ENCODE measurements at regions not wholly inside any gene's neighbourhood (a gene's known extent, or its start where the extent isn't known, plus 50 kb on each side); places are given as distances from the start of the nearest gene placed in this dataset.

DNA sequence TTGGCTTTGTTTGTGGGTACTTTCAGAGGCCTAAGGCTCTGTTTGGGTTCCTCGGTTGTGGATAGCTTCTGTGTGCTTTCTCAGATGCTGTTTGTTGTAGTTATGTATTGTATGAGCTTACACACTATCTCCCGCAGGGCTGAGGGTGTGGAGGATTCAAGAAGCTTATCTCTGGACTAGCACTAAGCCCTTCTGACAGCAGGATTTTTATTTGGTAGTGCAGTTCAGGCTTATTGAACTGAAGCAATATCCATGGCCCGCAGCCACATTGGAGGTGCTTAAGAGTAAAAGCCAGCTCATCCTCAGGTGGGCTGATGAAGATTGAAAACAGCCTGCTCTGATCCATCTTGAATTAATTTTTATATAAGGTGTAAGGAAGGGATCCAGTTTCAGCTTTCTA lies 128.2 kb downstream of the RASGEF1B start:
- Histone ChIP-seq H3K9me3 (replicated peaks; ENCODE audit: insufficient read depth, low read length) (no peaks in the 10 kb centered on the region), H3K9ac (ENCODE audit: low read length) (no peak overlapping the region), H3K27me3 (replicated peaks; ENCODE audit: insufficient read depth, low read length) (no peaks in the 10 kb centered on the region), H4K20me1 (ENCODE audit: insufficient read depth, low read length) (no peaks in the 10 kb centered on the region), H3K9me2 (replicated peaks; ENCODE audit: insufficient read depth, low read length) (no peaks in the 10 kb centered on the region), H3K79me2 (ENCODE audit: low read length) (no peaks in the 10 kb centered on the region), H3K27ac (ENCODE audit: low read length) (no peak overlapping the region), H3K4me1 (ENCODE audit: low read length) (no peaks in the 10 kb centered on the region), H3K36me3 (replicated peaks; ENCODE audit: insufficient read depth, low read length) (no peaks in the 10 kb centered on the region), H3K4me2 (ENCODE audit: low read depth, low read length) (no peak overlapping the region), H2AFZ (ENCODE audit: low read length) (no peak overlapping the region), H3F3A (ENCODE audit: insufficient read depth, low read length) (no peaks in the 10 kb centered on the region), H3K4me3 (ENCODE audit: low read length) (no peak overlapping the region)
- no peak for DNase-seq
- no peak for TF ChIP-seq EZH2phosphoT487 (IDR thresholded peaks at IDR 0.05; ENCODE audit: low read length)
- TF ChIP-seq, protein P1, sequence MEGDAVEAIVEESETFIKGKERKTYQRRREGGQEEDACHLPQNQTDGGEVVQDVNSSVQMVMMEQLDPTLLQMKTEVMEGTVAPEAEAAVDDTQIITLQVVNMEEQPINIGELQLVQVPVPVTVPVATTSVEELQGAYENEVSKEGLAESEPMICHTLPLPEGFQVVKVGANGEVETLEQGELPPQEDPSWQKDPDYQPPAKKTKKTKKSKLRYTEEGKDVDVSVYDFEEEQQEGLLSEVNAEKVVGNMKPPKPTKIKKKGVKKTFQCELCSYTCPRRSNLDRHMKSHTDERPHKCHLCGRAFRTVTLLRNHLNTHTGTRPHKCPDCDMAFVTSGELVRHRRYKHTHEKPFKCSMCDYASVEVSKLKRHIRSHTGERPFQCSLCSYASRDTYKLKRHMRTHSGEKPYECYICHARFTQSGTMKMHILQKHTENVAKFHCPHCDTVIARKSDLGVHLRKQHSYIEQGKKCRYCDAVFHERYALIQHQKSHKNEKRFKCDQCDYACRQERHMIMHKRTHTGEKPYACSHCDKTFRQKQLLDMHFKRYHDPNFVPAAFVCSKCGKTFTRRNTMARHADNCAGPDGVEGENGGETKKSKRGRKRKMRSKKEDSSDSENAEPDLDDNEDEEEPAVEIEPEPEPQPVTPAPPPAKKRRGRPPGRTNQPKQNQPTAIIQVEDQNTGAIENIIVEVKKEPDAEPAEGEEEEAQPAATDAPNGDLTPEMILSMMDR (IDR thresholded peaks at IDR 0.05; ENCODE audit: low read length), result no peak

DNA sequence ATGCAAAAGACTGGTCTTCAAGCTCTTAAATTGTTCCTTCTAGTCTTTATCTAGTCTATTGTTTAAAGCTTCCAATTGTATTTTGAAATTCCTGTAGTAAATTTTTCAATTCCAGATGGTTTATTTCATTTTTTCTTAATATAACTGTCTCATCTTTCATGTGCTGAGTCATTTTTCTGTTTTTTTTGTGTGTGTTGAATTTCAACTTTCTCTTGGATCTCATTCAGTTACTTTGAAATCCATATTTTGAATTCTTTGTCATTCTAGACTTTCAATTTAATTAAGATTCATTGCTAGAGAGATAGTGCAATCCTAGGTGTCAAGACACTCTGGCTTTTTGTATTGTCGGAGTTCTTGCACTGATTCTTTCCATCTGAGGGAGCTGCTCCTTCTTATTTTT lies 128.0 kb upstream of the PRKG2 start:
- H3K27ac ChIP-seq (ENCODE audit: low read length), result no peak overlapping the region
- no peaks in the 10 kb centered on the region for H3K4me1 ChIP-seq (ENCODE audit: low read length)
- no peaks in the 10 kb centered on the region for H4K20me1 ChIP-seq (ENCODE audit: insufficient read depth, low read length)
- no peak overlapping the region for H3K9ac ChIP-seq (ENCODE audit: low read length)
- no peaks in the 10 kb centered on the region for H3K36me3 ChIP-seq (replicated peaks; ENCODE audit: insufficient read depth, low read length)
- no peaks in the 10 kb centered on the region for H3K9me2 ChIP-seq (replicated peaks; ENCODE audit: insufficient read depth, low read length)
- no peaks in the 10 kb centered on the region for H3K27me3 ChIP-seq (replicated peaks; ENCODE audit: insufficient read depth, low read length)
- no peak overlapping the region for H2AFZ ChIP-seq (ENCODE audit: low read length)
- no peak overlapping the region for H3K4me3 ChIP-seq (ENCODE audit: low read length)
- DNase-seq, result no peak
- TF ChIP-seq EZH2phosphoT487 (IDR thresholded peaks at IDR 0.05; ENCODE audit: low read length) (no peak), EZH2 (optimal IDR thresholded peaks at IDR 0.05; ENCODE audit: low read depth, low read length) (no peak)
- TF ChIP-seq, protein P1 (IDR thresholded peaks at IDR 0.05; ENCODE audit: low read length), result no peak
- no peaks in the 10 kb centered on the region for H3F3A ChIP-seq (ENCODE audit: insufficient read depth, low read length)
- no peaks in the 10 kb centered on the region for H3K79me2 ChIP-seq (ENCODE audit: low read length)
- H3K4me2 ChIP-seq (ENCODE audit: low read depth, low read length), result no peak overlapping the region
- H3K9me3 ChIP-seq (replicated peaks; ENCODE audit: insufficient read depth, low read length), result no peaks in the 10 kb centered on the region

DNA sequence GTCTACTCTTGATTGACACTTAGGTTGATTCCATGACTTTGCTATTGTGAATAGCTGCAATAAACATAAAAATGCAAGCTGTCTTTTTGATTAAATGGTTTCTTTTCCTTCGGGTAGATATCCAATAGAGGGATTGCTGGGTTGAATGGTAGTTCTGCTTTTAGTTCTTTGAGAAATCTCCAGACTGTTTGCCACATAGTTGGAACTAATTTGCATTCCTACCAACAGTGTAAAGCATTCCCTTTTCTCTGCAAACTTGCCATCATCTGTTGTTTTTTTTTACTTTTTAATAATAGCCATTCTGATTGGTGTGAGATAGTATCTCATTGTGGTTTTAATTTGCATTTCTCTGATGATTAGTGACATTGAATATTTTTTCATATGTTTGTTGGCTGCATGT lies 122.2 kb upstream of the PRKG2 start:
- no peak overlapping the region for H3K4me2 ChIP-seq (ENCODE audit: low read depth, low read length)
- no peak overlapping the region for H3K9ac ChIP-seq (ENCODE audit: low read length)
- H3K79me2 ChIP-seq (ENCODE audit: low read length), result no peaks in the 10 kb centered on the region
- no peak for DNase-seq
- H3K9me3 ChIP-seq (replicated peaks; ENCODE audit: insufficient read depth, low read length), result no peaks in the 10 kb centered on the region
- TF ChIP-seq EZH2phosphoT487 (IDR thresholded peaks at IDR 0.05; ENCODE audit: low read length), result no peak
- TF ChIP-seq, protein P1 (IDR thresholded peaks at IDR 0.05; ENCODE audit: low read length), result no peak
- H3K9me2 ChIP-seq (replicated peaks; ENCODE audit: insufficient read depth, low read length), result no peaks in the 10 kb centered on the region
- H2AFZ ChIP-seq (ENCODE audit: low read length), result no peak overlapping the region
- no peaks in the 10 kb centered on the region for H3K4me1 ChIP-seq (ENCODE audit: low read length)
- no peaks in the 10 kb centered on the region for H3F3A ChIP-seq (ENCODE audit: insufficient read depth, low read length)
- no peaks in the 10 kb centered on the region for H3K36me3 ChIP-seq (replicated peaks; ENCODE audit: insufficient read depth, low read length)
- no peak overlapping the region for H3K4me3 ChIP-seq (ENCODE audit: low read length)
- H4K20me1 ChIP-seq (ENCODE audit: insufficient read depth, low read length), result no peaks in the 10 kb centered on the region
- H3K27me3 ChIP-seq (replicated peaks; ENCODE audit: insufficient read depth, low read length), result no peaks in the 10 kb centered on the region
- no peak overlapping the region for H3K27ac ChIP-seq (ENCODE audit: low read length)

All from MM.1S (cell line).